Endothelial cell of umbilical vein (primary cell): ENCODE measurements at regions not wholly inside any gene's neighbourhood (a gene's known extent, or its start where the extent isn't known, plus 50 kb on each side); places are given as distances from the start of the nearest gene placed in this dataset.

Source experiments
- CTCF ChIP-seq, 2 donors: IDR thresholded peaks; 1 replicate in 1 of 2; 2 replicates in 1 of 2; pipeline ENCODE4 v1.5.1; 2011; ENCODE audit warnings: low read length in 2 of 2, mild to moderate bottlenecking in 2 of 2, moderate library complexity in 2 of 2, control low read depth in 1 of 2, inconsistent platforms in 1 of 2, low read depth in 1 of 2; ENCODE audit not compliant: insufficient read depth in 1 of 2; ENCODE audit errors: extremely low read depth in 1 of 2
- EZH2 ChIP-seq: IDR thresholded peaks from 2 replicates; pipeline ENCODE4 v1.6.1; 2012; ENCODE audit warnings: borderline replicate concordance, low read depth, mild to moderate bottlenecking, moderate library complexity, low read length, inconsistent platforms; ENCODE audit not compliant: severe bottlenecking
- GATA2 ChIP-seq: IDR thresholded peaks from 2 replicates; pipeline ENCODE4 v1.7.0; 2011; ENCODE audit warnings: low read depth, mild to moderate bottlenecking, moderate library complexity, mixed read lengths, low read length; ENCODE audit not compliant: insufficient read length, insufficient read depth
- POLR2A ChIP-seq: IDR thresholded peaks from 2 replicates; pipeline ENCODE4 v1.6.1; 2012; ENCODE audit warnings: low read depth, mild to moderate bottlenecking, control low read depth, low read length
- POLR2AphosphoS5 ChIP-seq: IDR thresholded peaks from 2 replicates; pipeline ENCODE4 v1.6.1; 2012; ENCODE audit warnings: low read depth, mild to moderate bottlenecking, control low read depth, low read length, moderate library complexity; ENCODE audit not compliant: insufficient read depth

- no peak for TF ChIP-seq CTCF (IDR thresholded peaks at IDR 0.05; ENCODE audit: extremely low read depth in 1 of 2, insufficient read depth in 1 of 2, low read depth in 1 of 2, low read length in 2 of 2)
- no peak for TF ChIP-seq POLR2AphosphoS5
- no peak for TF ChIP-seq EZH2
- TF ChIP-seq POLR2A: no peak
- no peak for TF ChIP-seq GATA2
These were observed 319.9 kb upstream of the ACVR2A start for GRCh38 chr2:147524912-147525311.
